ENCODE measurements at regions not wholly inside any gene's neighbourhood (a gene's known extent, or its start where the extent isn't known, plus 50 kb on each side); places are given as distances from the start of the nearest gene placed in this dataset.

DNA sequence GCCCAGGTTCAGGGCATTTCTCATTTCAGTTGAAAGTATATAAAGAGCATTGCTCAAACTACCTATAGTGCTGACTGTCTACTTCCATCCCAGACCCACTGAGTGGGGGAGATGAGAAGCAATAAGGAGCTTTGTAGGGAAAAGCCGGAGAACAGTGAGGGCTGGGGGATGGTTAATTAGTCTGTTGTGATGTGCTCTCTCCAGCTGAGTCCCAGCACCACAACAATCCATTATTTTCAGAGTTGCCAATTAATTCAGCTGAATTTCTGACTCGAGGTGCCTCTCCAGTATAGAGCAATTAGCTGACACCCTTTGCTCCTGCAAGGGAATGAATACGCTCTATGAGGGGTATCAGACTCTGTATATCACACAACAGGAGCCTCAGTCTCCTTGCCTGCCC, 1118.6 kb downstream of the SORCS3 start:
- TF ChIP-seq POLR2A (IDR thresholded peaks at IDR 0.05; ENCODE audit: low read depth) (no peak), EP300 (IDR thresholded peaks at IDR 0.05) (no peak), POLR2AphosphoS5 (IDR thresholded peaks at IDR 0.05) (no peak)
- TF ChIP-seq, protein P1, sequence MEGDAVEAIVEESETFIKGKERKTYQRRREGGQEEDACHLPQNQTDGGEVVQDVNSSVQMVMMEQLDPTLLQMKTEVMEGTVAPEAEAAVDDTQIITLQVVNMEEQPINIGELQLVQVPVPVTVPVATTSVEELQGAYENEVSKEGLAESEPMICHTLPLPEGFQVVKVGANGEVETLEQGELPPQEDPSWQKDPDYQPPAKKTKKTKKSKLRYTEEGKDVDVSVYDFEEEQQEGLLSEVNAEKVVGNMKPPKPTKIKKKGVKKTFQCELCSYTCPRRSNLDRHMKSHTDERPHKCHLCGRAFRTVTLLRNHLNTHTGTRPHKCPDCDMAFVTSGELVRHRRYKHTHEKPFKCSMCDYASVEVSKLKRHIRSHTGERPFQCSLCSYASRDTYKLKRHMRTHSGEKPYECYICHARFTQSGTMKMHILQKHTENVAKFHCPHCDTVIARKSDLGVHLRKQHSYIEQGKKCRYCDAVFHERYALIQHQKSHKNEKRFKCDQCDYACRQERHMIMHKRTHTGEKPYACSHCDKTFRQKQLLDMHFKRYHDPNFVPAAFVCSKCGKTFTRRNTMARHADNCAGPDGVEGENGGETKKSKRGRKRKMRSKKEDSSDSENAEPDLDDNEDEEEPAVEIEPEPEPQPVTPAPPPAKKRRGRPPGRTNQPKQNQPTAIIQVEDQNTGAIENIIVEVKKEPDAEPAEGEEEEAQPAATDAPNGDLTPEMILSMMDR (IDR thresholded peaks at IDR 0.05) = no peak
- no peak for DNase-seq (ENCODE audit: extremely low spot score)

GRCh38 chr10:105758209-105758998, 1117.3 kb downstream of the SORCS3 start:
- Histone ChIP-seq H3K27me3 (no peaks in the 10 kb centered on the region), H3K27ac (replicated peaks in 1 of 4) (no peak overlapping the region), H3K9me3 (no peaks in the 10 kb centered on the region), H3K36me3 (no peaks in the 10 kb centered on the region), H3K4me3 (no peak overlapping the region), H3K4me1 (no peaks in the 10 kb centered on the region)
- TF ChIP-seq POLR2AphosphoS5 (IDR thresholded peaks at IDR 0.05) (no peak), POLR2A (IDR thresholded peaks at IDR 0.05; ENCODE audit: low read depth) (no peak), EP300 (IDR thresholded peaks at IDR 0.05) (no peak)
- TF ChIP-seq, protein P1 (IDR thresholded peaks at IDR 0.05) = no peak
- no peak for DNase-seq (ENCODE audit: extremely low spot score)
- intact Hi-C loops (cut with DNase I) = no loop called here
- 86% methylated on average over 2 of the region's 2 CpGs for WGBS

More for the DNA sequence above, 1118.6 kb downstream of the SORCS3 start:
- H3K4me1 ChIP-seq = no peaks in the 10 kb centered on the region
- no peak overlapping the region for H3K4me3 ChIP-seq
- intact Hi-C loops (cut with DNase I) = no loop called here
- WGBS = 43% methylated on average over 3 of the region's 3 CpGs
- H3K36me3 ChIP-seq = no peaks in the 10 kb centered on the region
- no peaks in the 10 kb centered on the region for H3K27me3 ChIP-seq
- H3K27ac ChIP-seq (replicated peaks in 1 of 4) = no peak overlapping the region
- H3K9me3 ChIP-seq = no peaks in the 10 kb centered on the region

DNA sequence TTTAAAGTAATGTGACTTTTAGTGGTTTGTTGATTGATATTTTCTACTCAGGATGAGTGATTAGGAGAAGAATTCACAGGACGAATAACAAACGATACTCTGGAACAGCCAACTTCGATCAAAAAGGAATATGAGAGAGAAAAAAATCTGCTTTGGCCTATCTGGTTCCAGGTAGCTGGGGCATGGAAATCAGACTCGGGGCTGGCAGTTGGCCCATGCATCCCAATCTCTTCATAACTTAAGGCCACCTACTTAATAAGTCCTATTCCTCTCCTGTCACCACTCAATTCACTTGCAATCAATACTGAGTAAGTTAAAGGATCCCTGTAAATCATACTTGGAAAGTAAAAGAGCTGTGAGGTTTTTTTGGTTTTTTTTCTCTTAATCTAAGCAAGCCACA, 1116.2 kb downstream of the SORCS3 start:
- no peaks in the 10 kb centered on the region for H3K9me3 ChIP-seq
- DNase-seq (ENCODE audit: extremely low spot score) = no peak
- no peak overlapping the region for H3K27ac ChIP-seq (replicated peaks in 1 of 4)
- no peak for TF ChIP-seq EP300 (IDR thresholded peaks at IDR 0.05)
- TF ChIP-seq, protein P1 (IDR thresholded peaks at IDR 0.05) = no peak
- no peak for TF ChIP-seq POLR2A (IDR thresholded peaks at IDR 0.05; ENCODE audit: low read depth)
- no peak for TF ChIP-seq POLR2AphosphoS5 (IDR thresholded peaks at IDR 0.05)
- H3K27me3 ChIP-seq = no peaks in the 10 kb centered on the region
- no peaks in the 10 kb centered on the region for H3K4me1 ChIP-seq
- intact Hi-C loops (cut with DNase I) = no loop called here
- no peak overlapping the region for H3K4me3 ChIP-seq
- H3K36me3 ChIP-seq = no peaks in the 10 kb centered on the region
- WGBS = 49% methylated on average over 4 of the region's 4 CpGs

- WGBS = 66% methylated on average over 3 of the region's 3 CpGs
- no peaks in the 10 kb centered on the region for H3K9me3 ChIP-seq
- TF ChIP-seq EP300 (IDR thresholded peaks at IDR 0.05) (no peak), POLR2AphosphoS5 (IDR thresholded peaks at IDR 0.05) (no peak), POLR2A (IDR thresholded peaks at IDR 0.05; ENCODE audit: low read depth) (no peak)
- TF ChIP-seq, protein P1 (IDR thresholded peaks at IDR 0.05) = no peak
- no peaks in the 10 kb centered on the region for H3K36me3 ChIP-seq
- no peaks in the 10 kb centered on the region for H3K4me1 ChIP-seq
- no peak overlapping the region for H3K27ac ChIP-seq (replicated peaks in 1 of 4)
- no peaks in the 10 kb centered on the region for H3K27me3 ChIP-seq
- no peak for DNase-seq (ENCODE audit: extremely low spot score)
- intact Hi-C loops (cut with DNase I) = no loop called here
- H3K4me3 ChIP-seq = no peak overlapping the region
Observed at GRCh38 chr10:105756386-105756785, 1115.3 kb downstream of the SORCS3 start.

- no peak for DNase-seq (ENCODE audit: extremely low spot score)
- intact Hi-C loops (cut with DNase I) = no loop called here
- H3K9me3 ChIP-seq = no peaks in the 10 kb centered on the region
- H3K36me3 ChIP-seq = no peaks in the 10 kb centered on the region
- H3K27me3 ChIP-seq = no peaks in the 10 kb centered on the region
- TF ChIP-seq EP300 (IDR thresholded peaks at IDR 0.05) (no peak), POLR2AphosphoS5 (IDR thresholded peaks at IDR 0.05) (no peak), POLR2A (IDR thresholded peaks at IDR 0.05; ENCODE audit: low read depth) (no peak)
- TF ChIP-seq, protein P1 (IDR thresholded peaks at IDR 0.05) = no peak
- H3K27ac ChIP-seq (replicated peaks in 1 of 4) = no peak overlapping the region
- H3K4me1 ChIP-seq = no peaks in the 10 kb centered on the region
- WGBS = 45% methylated on average over 1 of the region's 1 CpG
- H3K4me3 ChIP-seq = no peak overlapping the region
Observed at GRCh38 chr10:105751688-105752087, 1110.6 kb downstream of the SORCS3 start.

All from esophagus muscularis mucosa (tissue), 4 donors.